Cardiac muscle cell (in vitro differentiated cells and primary cell): ENCODE measurements at regions not wholly inside any gene's neighbourhood (a gene's known extent, or its start where the extent isn't known, plus 50 kb on each side); places are given as distances from the start of the nearest gene placed in this dataset.

ENCODE experiments used
- DNase-seq, 2 donors: peaks; one replicate each; pipeline versions ENCODE4 v3.0.0 to v3.0.0-alpha.2; 2010 to 2017; ENCODE audit warnings: low read depth in 1 of 2, low spot score in 1 of 2
- H3K27ac ChIP-seq: fragments of 200-600 bp; sonication (generic); 2 replicates; pipeline ENCODE4 v1.5.1; 2016
- H3K27me3 ChIP-seq: fragments of 200-600 bp; sonication (generic); 2 replicates; pipeline ENCODE4 v1.6.0; 2016; ENCODE audit warnings: control low read depth
- H3K36me3 ChIP-seq: fragments of 200-600 bp; sonication (generic); 2 replicates; pipeline ENCODE4 v1.5.1; 2016; ENCODE audit warnings: control low read depth
- H3K4me1 ChIP-seq: fragments of 200-600 bp; sonication (generic); 2 replicates; pipeline ENCODE4 v1.8.1; 2017; ENCODE audit warnings: low read depth, mild to moderate bottlenecking, mixed run types
- H3K4me3 ChIP-seq: fragments of 200-600 bp; sonication (generic); 2 replicates; pipeline ENCODE4 v1.5.1; 2016; ENCODE audit warnings: mild to moderate bottlenecking
- H3K9me3 ChIP-seq: fragments of 200-600 bp; sonication (generic); 2 replicates; pipeline ENCODE4 v1.5.1; 2017; ENCODE audit warnings: low read depth, mild to moderate bottlenecking, control low read depth
- TF ChIP-seq, protein P1 (sequence below): IDR thresholded peaks from 2 replicates; pipeline ENCODE4 v1.5.1; 2012; ENCODE audit warnings: low read depth, mild to moderate bottlenecking, low read length

DNA sequence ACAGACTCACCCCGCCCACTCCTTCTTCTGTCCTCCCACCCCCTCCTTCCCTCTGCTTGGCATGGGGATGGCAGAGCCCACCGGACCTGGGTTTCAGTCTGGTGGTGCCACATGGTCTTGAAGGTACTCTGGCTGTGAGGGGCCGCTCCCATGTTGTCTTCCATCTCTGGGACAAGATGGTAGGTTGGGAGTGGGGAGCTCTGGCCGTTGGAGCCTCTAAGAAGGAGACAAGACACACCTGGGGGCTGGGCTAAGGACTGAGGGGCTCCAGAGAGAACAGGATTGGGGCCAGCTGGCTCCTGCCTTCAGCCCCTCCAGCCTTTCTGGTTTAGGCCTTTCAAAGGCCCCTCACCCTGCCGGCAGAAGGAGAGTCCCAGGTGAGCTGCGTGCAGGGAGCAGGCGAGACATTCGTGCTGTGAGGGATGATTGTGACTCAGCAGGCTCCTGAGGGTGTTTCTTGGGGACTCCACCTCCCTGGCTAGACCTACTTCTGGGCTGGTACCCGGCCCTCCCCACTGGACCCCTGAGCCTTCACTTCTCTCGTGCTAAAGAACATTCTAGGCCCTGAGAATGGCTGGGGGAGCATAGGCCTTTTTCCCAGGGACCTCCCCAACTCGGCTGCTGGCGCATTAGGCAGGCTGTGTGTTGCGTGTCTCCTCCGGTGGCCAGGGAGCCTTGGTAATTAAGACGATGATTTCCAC is 128.2 kb upstream of the HAAO start:
- Histone ChIP-seq H3K4me1 (peaks cover 14% of the 10 kb centered on the region), H3K36me3 (no peaks in the 10 kb centered on the region), H3K9me3 (no peaks in the 10 kb centered on the region), H3K27ac (no peak overlapping the region), H3K4me3 (no peak overlapping the region), H3K27me3 (no peaks in the 10 kb centered on the region)
- TF ChIP-seq, protein P1, sequence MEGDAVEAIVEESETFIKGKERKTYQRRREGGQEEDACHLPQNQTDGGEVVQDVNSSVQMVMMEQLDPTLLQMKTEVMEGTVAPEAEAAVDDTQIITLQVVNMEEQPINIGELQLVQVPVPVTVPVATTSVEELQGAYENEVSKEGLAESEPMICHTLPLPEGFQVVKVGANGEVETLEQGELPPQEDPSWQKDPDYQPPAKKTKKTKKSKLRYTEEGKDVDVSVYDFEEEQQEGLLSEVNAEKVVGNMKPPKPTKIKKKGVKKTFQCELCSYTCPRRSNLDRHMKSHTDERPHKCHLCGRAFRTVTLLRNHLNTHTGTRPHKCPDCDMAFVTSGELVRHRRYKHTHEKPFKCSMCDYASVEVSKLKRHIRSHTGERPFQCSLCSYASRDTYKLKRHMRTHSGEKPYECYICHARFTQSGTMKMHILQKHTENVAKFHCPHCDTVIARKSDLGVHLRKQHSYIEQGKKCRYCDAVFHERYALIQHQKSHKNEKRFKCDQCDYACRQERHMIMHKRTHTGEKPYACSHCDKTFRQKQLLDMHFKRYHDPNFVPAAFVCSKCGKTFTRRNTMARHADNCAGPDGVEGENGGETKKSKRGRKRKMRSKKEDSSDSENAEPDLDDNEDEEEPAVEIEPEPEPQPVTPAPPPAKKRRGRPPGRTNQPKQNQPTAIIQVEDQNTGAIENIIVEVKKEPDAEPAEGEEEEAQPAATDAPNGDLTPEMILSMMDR, result no peak
- no peak for DNase-seq

DNA sequence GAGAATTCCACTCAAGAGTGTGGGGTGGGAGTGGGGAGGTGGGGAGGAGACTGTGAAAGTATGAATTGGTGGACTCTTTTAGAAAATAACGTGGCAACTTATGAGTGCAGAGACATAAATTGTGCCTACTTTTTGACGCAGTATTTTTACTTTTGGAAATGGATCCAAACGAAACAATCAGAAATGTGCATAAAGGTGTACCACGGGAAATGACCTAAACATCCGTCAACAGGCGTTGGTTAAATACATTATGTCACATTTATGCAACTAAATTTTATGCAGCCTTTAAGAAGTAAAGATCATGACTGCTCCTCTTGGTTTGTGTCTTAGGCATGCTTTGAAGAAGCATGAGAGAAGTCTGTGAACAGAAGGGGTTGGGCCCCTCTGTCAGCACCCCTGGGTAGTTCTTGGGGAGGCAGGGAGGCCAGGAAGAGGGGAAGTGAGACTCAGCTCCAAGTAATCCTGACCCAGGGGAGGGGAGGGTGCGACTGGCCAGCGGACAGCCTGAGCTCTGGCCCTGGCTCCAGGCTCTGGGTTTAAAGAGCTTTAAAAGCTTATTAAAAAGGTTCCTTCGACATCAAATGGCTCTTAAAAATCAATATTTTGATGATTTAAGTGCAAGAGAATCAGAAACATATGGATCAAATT is 126.4 kb upstream of the HAAO start:
- TF ChIP-seq, protein P1, result no peak
- H3K36me3 ChIP-seq, result no peaks in the 10 kb centered on the region
- H3K4me3 ChIP-seq, result no peak overlapping the region
- no peak overlapping the region for H3K27ac ChIP-seq
- no peaks in the 10 kb centered on the region for H3K4me1 ChIP-seq
- DNase-seq, result no peak
- no peaks in the 10 kb centered on the region for H3K27me3 ChIP-seq
- H3K9me3 ChIP-seq, result no peaks in the 10 kb centered on the region

DNA sequence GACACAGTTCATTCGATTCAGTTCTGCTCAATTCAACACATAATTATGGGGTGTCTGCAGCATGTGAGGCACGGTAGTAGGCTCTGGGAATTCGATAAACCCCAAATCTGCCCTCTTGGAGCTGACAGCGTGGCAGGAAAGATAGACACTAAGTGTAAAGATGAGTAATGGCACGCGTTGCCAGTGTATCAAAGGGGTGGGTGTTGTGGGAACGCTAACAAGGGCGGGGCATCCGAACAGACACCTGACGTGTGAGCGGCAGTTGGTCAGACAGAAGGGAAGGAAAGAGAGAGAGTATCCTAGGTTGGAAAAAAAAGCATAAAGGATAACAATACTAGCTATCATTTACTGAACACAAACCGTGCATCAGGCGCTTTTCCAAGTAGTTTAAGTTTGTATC is 125.7 kb upstream of the HAAO start:
- Histone ChIP-seq H3K36me3 (no peaks in the 10 kb centered on the region), H3K9me3 (no peaks in the 10 kb centered on the region), H3K27me3 (no peaks in the 10 kb centered on the region), H3K4me3 (no peak overlapping the region), H3K4me1 (no peaks in the 10 kb centered on the region), H3K27ac (no peak overlapping the region)
- TF ChIP-seq, protein P1, result no peak
- no peak for DNase-seq

DNA sequence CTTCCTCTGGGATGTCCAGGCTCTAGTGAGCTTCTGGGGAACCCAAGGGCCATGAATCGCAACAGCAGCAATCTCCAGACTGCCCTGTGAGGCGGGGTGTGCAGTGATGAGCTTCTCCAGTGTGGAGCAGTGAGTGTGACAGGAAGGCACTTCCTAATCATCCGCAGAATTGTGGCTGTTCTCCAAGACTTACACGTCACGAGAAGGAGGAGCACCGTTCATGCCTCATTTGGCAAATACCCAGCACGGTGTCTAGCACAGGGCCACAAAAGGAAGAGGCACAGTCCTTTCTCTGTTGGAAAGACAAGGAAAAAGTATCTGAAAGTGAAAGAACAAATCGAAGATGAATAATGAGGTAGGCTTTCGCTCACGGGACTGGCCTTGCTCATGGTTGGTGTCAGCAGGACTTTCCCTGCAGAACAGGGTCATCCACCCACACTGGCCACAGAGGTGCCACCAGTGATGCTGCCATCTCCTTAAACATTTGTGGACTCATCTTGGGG is 125.1 kb upstream of the HAAO start:
- Histone ChIP-seq H3K9me3 (no peaks in the 10 kb centered on the region), H3K36me3 (no peaks in the 10 kb centered on the region), H3K4me3 (no peak overlapping the region), H3K4me1 (no peaks in the 10 kb centered on the region), H3K27ac (no peak overlapping the region), H3K27me3 (no peaks in the 10 kb centered on the region)
- TF ChIP-seq, protein P1, result no peak
- DNase-seq, result peak in 1 of 2 donors; percentile 95

DNA sequence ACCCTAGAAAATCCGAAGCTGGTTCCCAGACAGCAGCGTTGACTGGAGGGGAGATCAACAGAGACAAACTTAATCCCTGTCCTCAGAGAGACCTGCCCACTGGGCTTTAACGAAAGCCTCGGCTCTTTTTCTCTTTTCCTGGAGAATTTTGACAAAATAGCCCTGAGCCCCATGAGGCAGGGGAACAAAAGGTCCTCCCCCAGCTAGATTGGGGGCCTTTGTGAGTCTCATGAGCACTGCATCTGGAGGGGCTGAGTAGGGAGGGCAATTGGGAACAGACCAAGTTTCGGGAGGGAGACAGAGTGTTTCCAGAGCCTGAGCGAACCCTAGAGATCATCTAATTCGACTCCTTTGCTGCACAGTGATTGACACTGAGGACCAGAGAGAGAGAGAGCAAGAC is 123.9 kb upstream of the HAAO start:
- Histone ChIP-seq H3K9me3 (no peaks in the 10 kb centered on the region), H3K36me3 (no peaks in the 10 kb centered on the region), H3K27ac (no peak overlapping the region)

More for the DNA sequence above, 123.9 kb upstream of the HAAO start:
- Histone ChIP-seq H3K4me3 (no peak overlapping the region), H3K27me3 (no peaks in the 10 kb centered on the region), H3K4me1 (no peaks in the 10 kb centered on the region)
- DNase-seq, result no peak
- TF ChIP-seq, protein P1, result no peak
